ENCODE measurements at regions not wholly inside any gene's neighbourhood (a gene's known extent, or its start where the extent isn't known, plus 50 kb on each side); places are given as distances from the start of the nearest gene placed in this dataset.

- WGBS, 2 experiments (ENCODE audit: insufficient coverage in 1 of 2, insufficient read length in 1 of 2): 83 to 95% methylated on average over 1 of the region's 1 CpG
- Histone ChIP-seq H3K9ac (ENCODE audit: extremely low read depth, low read length, poor library complexity, severe bottlenecking) (no peak overlapping the region), H3K27ac (ENCODE audit: low read depth, low read length) (no peak overlapping the region), H3K4me1 (ENCODE audit: control insufficient read depth, insufficient read depth, low read length) (peaks cover 7% of the 10 kb centered on the region), H3K36me3 (ENCODE audit: control insufficient read depth, insufficient read depth, low read length) (no peaks in the 10 kb centered on the region), H3K4me3 (ENCODE audit: low read length) (no peak overlapping the region), H3K27me3 (ENCODE audit: control insufficient read depth, insufficient read depth, low read length, poor library complexity, severe bottlenecking) (no peaks in the 10 kb centered on the region), H3K9me3 (ENCODE audit: control insufficient read depth, low read length) (peaks cover 6% of the 10 kb centered on the region)
- H3K4me3 Mint-ChIP-seq: no peak overlapping the region
- H3K9me3 Mint-ChIP-seq: peaks cover 4% of the 10 kb centered on the region
- H3K4me1 Mint-ChIP-seq: peaks cover 19% of the 10 kb centered on the region
- no peak for DNase-seq
- no peaks in the 10 kb centered on the region for H3K27me3 Mint-ChIP-seq (ENCODE audit: insufficient read depth)
- TF ChIP-seq CTCF (conservative IDR thresholded peaks at IDR 0.05): no peak
- peaks cover 7% of the 10 kb centered on the region for H3K36me3 Mint-ChIP-seq (ENCODE audit: low read depth)
- H3K27ac Mint-ChIP-seq: no peak overlapping the region
Measured at GRCh38 chr14:85714069-85714468, 184.1 kb downstream of the FLRT2 start.

- no peak for TF ChIP-seq CTCF (conservative IDR thresholded peaks at IDR 0.05)
- Mint-ChIP-seq H3K4me1 (peaks cover 21% of the 10 kb centered on the region), H3K27me3 (ENCODE audit: insufficient read depth) (no peaks in the 10 kb centered on the region), H3K27ac (no peak overlapping the region), H3K9me3 (no peaks in the 10 kb centered on the region), H3K4me3 (no peak overlapping the region), H3K36me3 (ENCODE audit: low read depth) (peaks cover 3% of the 10 kb centered on the region)
- no peak for DNase-seq
- H3K4me1 ChIP-seq (ENCODE audit: control insufficient read depth, insufficient read depth, low read length): no peaks in the 10 kb centered on the region
- no peaks in the 10 kb centered on the region for H3K9me3 ChIP-seq (ENCODE audit: control insufficient read depth, low read length)
- H3K9ac ChIP-seq (ENCODE audit: extremely low read depth, low read length, poor library complexity, severe bottlenecking): no peak overlapping the region
- no peak overlapping the region for H3K4me3 ChIP-seq (ENCODE audit: low read length)
- H3K27me3 ChIP-seq (ENCODE audit: control insufficient read depth, insufficient read depth, low read length, poor library complexity, severe bottlenecking): no peaks in the 10 kb centered on the region
- H3K36me3 ChIP-seq (ENCODE audit: control insufficient read depth, insufficient read depth, low read length): no peaks in the 10 kb centered on the region
- WGBS, 2 experiments (ENCODE audit: insufficient coverage in 1 of 2, insufficient read length in 1 of 2): 80 to 100% methylated on average over 1 to 2 of the region's 2 CpGs
- H3K27ac ChIP-seq (ENCODE audit: low read depth, low read length): no peak overlapping the region
Measured at GRCh38 chr14:85711620-85712019, 181.7 kb downstream of the FLRT2 start.

Data from endodermal cell (in vitro differentiated cells).